Breast epithelium (tissue), 3 donors: ENCODE measurements at regions not wholly inside any gene's neighbourhood (a gene's known extent, or its start where the extent isn't known, plus 50 kb on each side); places are given as distances from the start of the nearest gene placed in this dataset.

ENCODE experiments used
- POLR2A ChIP-seq: fragments of 450-650 bp; IDR thresholded peaks from one replicate; pipeline ENCODE4 v1.6.1; 2016; ENCODE audit warnings: antibody characterized with exemption, mild to moderate bottlenecking, moderate library complexity
- TF ChIP-seq, protein P1 (sequence below), 3 donors: fragments of 450-650 bp; IDR thresholded peaks; one replicate each; pipeline ENCODE4 v1.5.1; 2016 to 2017; ENCODE audit warnings: antibody characterized with exemption in 3 of 3, mild to moderate bottlenecking in 3 of 3, moderate library complexity in 3 of 3

DNA sequence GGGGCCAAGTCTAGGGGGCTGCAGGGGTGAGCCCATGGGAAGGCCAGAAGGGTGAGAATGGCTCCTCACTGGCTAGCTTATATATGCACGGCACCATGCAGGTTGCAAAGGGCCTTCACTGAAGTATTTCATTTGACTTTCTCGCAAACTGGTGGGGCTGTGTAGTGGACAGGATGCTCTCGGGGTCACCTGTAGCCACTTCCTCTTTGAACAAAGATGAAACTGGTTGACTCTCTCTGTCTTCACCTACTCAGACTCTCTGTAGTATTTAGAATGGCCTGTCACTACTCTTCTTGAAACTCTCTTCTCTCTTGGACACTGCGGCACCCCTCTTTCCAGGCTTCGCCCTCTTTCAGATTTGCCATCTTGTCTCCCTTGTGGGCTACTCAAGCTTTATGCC is 560.5 kb downstream of the PKHD1 start:
- no peak for TF ChIP-seq POLR2A
- TF ChIP-seq, protein P1, sequence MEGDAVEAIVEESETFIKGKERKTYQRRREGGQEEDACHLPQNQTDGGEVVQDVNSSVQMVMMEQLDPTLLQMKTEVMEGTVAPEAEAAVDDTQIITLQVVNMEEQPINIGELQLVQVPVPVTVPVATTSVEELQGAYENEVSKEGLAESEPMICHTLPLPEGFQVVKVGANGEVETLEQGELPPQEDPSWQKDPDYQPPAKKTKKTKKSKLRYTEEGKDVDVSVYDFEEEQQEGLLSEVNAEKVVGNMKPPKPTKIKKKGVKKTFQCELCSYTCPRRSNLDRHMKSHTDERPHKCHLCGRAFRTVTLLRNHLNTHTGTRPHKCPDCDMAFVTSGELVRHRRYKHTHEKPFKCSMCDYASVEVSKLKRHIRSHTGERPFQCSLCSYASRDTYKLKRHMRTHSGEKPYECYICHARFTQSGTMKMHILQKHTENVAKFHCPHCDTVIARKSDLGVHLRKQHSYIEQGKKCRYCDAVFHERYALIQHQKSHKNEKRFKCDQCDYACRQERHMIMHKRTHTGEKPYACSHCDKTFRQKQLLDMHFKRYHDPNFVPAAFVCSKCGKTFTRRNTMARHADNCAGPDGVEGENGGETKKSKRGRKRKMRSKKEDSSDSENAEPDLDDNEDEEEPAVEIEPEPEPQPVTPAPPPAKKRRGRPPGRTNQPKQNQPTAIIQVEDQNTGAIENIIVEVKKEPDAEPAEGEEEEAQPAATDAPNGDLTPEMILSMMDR (IDR thresholded peaks at IDR 0.05): no peak
